Hepatocyte (in vitro differentiated cells): ENCODE measurements at regions not wholly inside any gene's neighbourhood (a gene's known extent, or its start where the extent isn't known, plus 50 kb on each side); places are given as distances from the start of the nearest gene placed in this dataset.

Experiments used
- CTCF ChIP-seq: fragments of 200-600 bp; sonication (generic); IDR thresholded peaks from 2 replicates; pipeline ENCODE4 v1.5.1; 2016; ENCODE audit warnings: antibody characterized with exemption, mild to moderate bottlenecking; ENCODE audit not compliant: poor library complexity
- EZH2 ChIP-seq: fragments of 200-600 bp; sonication (generic); IDR thresholded peaks from 2 replicates; pipeline ENCODE4 v1.6.1; 2016; ENCODE audit warnings: antibody characterized with exemption, mild to moderate bottlenecking, borderline replicate concordance
- EZH2phosphoT487 ChIP-seq: fragments of 200-600 bp; sonication (generic); IDR thresholded peaks from one replicate; pipeline ENCODE4 v1.6.1; 2018; ENCODE audit warnings: antibody characterized with exemption, mild to moderate bottlenecking, low read depth, moderate library complexity; ENCODE audit not compliant: unreplicated experiment, severe bottlenecking

DNA sequence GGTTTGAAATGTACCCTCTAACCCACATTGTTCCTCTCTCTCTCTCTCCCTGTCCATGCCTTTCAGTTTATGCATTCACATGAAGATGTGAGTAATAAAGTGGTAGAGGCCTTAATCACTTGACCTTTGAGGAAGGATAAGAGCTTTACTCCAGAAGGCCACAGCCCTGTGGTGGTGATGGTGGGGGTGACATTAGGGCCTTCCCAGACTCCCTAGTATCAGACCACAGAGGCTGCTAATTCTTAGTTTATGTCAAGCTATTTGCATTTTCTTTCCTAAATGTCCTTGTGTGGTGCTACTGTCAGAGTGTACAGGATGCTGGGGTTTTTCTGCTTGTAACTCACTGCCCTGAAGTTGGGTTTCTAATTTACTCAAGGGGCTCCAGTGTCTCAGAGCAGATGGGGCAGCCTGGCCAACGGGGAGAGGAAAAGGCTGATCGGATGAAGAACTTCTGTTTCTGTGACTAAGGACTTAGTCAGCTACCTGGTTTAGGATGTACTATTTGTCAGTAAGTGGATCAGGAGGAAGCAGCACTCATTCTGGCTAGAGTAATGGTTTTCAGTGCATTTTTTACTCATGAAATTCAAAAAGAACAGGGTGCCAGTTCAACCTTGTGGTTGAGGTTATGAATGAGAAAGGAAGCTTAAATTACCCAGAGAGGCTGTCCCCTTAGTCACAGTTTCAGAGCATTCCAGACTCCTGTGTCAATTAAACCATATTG is 509.6 kb upstream of the DIPK2B start:
- TF ChIP-seq EZH2 (no peak), CTCF (no peak), EZH2phosphoT487 (no peak)
